ENCODE measurements at regions not wholly inside any gene's neighbourhood (a gene's known extent, or its start where the extent isn't known, plus 50 kb on each side); places are given as distances from the start of the nearest gene placed in this dataset.
"Not testable (repeated sequence)": the region's sequence is repeated elsewhere in the genome, so short reads cannot be mapped to it uniquely, and the experiment has no call there.

DNA sequence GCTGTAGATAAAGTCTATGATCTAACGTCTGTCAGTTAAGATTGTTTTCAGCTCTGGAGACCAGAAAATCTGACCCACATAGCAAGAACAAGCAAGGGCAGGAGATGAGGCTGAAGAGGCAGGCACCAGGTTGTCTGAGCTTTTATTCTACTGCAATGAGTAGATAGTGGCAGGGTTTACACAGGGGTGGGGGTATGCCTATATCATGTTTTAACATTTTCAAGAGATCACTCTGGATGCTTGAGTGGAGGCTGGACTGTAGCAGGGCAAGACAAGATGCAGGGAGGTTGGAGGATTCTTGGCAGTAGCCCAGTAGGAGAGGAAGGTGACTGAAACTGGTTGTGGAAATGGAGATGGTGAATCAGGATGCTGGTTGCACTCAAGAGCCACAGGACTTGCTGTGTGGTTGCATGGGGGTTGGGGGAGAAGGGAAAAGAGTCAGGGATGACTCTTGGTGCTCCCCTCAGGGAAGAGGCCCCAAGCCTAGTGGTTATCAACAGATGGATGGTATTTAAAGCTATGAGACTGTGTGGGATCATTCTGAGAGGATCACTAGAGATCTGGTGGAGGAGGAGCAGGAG, 143.1 kb upstream of the KCNJ18 start:
- Histone ChIP-seq H3K27ac (no peak overlapping the region), H3K4me3 (no peak overlapping the region), H3K9me3 (no peaks in the 10 kb centered on the region), H3K27me3 (no peaks in the 10 kb centered on the region), H3K36me3 (no peaks in the 10 kb centered on the region), H3K4me1 (peaks cover 0 to 5% of the 10 kb centered on the region in 2 donors)
- TF ChIP-seq, protein P1, sequence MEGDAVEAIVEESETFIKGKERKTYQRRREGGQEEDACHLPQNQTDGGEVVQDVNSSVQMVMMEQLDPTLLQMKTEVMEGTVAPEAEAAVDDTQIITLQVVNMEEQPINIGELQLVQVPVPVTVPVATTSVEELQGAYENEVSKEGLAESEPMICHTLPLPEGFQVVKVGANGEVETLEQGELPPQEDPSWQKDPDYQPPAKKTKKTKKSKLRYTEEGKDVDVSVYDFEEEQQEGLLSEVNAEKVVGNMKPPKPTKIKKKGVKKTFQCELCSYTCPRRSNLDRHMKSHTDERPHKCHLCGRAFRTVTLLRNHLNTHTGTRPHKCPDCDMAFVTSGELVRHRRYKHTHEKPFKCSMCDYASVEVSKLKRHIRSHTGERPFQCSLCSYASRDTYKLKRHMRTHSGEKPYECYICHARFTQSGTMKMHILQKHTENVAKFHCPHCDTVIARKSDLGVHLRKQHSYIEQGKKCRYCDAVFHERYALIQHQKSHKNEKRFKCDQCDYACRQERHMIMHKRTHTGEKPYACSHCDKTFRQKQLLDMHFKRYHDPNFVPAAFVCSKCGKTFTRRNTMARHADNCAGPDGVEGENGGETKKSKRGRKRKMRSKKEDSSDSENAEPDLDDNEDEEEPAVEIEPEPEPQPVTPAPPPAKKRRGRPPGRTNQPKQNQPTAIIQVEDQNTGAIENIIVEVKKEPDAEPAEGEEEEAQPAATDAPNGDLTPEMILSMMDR (IDR thresholded peaks at IDR 0.05): no peak
- no peak for TF ChIP-seq POLR2A (IDR thresholded peaks at IDR 0.05)
- no peak for DNase-seq
- intact Hi-C loops (cut with DNase I; ENCODE audit: low total_unique reads): no loop called here

DNA sequence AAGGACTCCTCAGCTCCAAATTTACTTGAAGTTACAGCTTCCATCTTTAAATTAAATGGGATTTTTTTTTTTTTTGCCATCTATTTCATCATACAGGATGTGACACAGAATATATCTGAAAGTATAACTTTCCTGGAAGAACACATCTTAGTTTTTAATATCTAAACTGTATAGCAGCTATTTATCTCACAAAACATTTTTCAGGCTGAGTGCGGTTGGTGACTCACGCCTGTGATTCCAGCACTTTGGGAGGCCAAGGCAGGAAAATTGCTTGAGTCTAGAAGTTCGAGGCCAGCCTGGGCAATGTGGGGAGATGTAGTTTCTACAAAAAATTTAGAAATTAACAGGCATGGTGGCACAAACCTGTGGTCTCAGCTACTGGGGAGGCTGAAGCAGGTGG, 142.3 kb upstream of the KCNJ18 start:
- H3K4me1 ChIP-seq; H3K9me3 ChIP-seq; H3K27ac ChIP-seq; H3K27me3 ChIP-seq; DNase-seq; H3K36me3 ChIP-seq; intact Hi-C loops (cut with DNase I; ENCODE audit: low total_unique reads): not testable (repeated sequence)
- H3K4me3 ChIP-seq: peak overlapping the region in 1 of 2 donors; percentile 67

DNA sequence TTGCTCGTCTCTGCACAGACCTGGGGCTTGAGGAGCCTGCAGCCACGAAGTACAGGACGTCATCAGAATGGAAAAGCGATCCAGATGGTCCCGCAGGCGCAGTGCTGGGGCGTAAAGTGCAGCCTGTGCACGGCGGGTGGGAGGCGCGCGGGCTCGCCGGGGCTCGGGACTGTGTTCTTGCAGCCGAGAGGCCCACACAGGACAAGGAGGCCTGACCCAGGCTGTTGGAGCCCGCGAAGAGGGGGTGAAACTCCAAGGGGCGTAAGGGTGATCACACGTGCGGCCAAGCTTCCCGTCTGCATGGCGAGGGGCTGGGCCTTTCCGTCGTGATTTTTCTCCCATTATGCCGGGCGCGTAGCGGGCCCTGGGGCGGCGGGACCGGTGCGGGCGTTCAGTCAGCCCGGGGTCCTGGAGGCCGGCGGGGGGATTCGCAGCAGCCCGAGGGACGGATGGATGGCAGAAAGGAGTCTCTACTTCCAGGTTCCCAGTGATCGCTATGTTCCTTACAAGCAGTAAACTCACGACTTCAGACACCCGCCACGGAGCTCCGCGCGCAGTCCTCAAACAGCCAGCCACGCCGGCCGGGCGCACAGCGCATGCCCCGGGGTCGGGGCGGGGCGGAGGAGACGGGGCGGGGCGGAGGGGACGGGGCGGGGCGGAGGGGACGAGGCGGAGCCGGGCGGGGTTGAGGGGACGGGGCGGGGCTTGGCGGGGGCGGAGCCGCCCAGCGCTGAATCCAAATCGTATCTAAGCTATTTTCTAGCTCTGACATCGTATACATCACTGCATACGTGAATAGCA, 141.0 kb upstream of the KCNJ18 start:
- Histone ChIP-seq H3K27ac (peak overlapping the region; percentile 87 to 91), H3K27me3 (no peaks in the 10 kb centered on the region), H3K36me3 (no peaks in the 10 kb centered on the region), H3K9me3 (no peaks in the 10 kb centered on the region), H3K4me3 (peak overlapping the region; percentile 67), H3K4me1 (peaks cover 0 to 5% of the 10 kb centered on the region in 2 donors)
- intact Hi-C loops (cut with DNase I; ENCODE audit: low total_unique reads): no loop called here
- TF ChIP-seq POLR2A (IDR thresholded peaks at IDR 0.05): peak in 1 of 2 donors; percentile 67
- TF ChIP-seq, protein P1 (IDR thresholded peaks at IDR 0.05): no peak
- DNase-seq: peak; percentile 83

DNA sequence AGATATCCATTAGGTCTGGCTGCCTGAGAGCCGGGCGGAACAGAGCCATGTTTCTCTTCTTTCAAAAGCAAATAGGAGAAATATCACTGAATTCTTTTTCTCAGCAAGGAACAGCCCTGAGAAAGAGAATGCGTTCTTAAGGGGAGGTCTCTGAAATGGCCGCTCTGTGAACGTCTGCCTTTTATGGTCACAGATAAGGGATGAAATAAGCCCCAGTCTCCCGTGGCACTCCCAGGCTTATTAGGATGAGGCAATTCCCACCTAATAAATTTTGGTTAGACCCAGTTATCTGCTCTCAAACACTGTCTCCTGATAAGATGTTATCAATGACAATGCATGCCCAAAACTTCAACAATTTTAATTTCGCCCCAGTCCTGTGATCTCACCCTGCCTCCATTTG, 133.4 kb upstream of the KCNJ18 start:
- H3K9me3 ChIP-seq; DNase-seq; H3K27me3 ChIP-seq; H3K4me3 ChIP-seq; intact Hi-C loops (cut with DNase I; ENCODE audit: low total_unique reads); H3K4me1 ChIP-seq; H3K36me3 ChIP-seq; H3K27ac ChIP-seq: not testable (repeated sequence)

DNA sequence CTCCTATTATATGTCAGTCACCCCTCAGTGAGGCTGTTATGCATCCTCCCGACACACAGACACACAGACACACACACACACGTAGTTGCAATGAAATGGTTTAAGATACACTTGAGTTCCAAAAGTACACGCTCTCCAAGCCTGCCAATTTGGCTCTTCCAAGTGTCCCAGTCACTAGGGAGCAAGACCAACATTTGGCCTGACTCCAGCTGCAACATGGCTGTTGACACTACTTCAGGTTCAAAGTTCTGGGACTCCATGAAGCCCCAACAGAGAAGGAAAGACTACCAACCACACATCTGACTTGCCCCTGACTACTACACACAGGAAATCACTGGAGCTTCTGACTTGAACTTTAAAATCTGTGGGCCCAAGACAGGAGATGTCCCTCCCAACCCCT, 128.1 kb upstream of the KCNJ18 start:
- Histone ChIP-seq H3K36me3 (no peaks in the 10 kb centered on the region), H3K27me3 (no peaks in the 10 kb centered on the region), H3K27ac (no peak overlapping the region), H3K4me1 (no peaks in the 10 kb centered on the region), H3K4me3 (no peak overlapping the region), H3K9me3 (no peaks in the 10 kb centered on the region)
- intact Hi-C loops (cut with DNase I; ENCODE audit: low total_unique reads): no loop called here
- DNase-seq: no peak
- TF ChIP-seq, protein P1 (IDR thresholded peaks at IDR 0.05): no peak
- TF ChIP-seq POLR2A (IDR thresholded peaks at IDR 0.05): no peak

DNA sequence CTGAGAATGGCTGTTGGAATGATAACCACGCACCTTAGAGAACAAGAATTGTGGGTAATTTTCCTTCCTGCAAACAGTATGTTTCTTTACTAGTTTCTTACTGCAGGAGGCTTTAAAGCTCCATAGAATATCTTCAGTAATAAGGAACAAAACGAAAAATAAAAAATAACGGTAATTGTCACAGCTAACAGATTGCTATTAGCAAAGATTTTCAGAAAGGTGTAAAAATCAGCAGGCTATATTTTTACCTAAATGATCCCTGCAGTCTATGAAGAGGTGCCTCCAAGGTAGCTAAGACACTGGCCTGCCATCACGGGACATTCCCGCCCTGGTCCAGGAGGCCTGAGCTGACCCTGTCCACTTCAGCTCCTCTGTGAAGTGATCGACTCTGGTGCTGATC, 127.6 kb upstream of the KCNJ18 start:
- H3K27me3 ChIP-seq; H3K4me1 ChIP-seq; H3K36me3 ChIP-seq; H3K9me3 ChIP-seq; intact Hi-C loops (cut with DNase I; ENCODE audit: low total_unique reads); H3K27ac ChIP-seq; DNase-seq; H3K4me3 ChIP-seq: not testable (repeated sequence)

DNA sequence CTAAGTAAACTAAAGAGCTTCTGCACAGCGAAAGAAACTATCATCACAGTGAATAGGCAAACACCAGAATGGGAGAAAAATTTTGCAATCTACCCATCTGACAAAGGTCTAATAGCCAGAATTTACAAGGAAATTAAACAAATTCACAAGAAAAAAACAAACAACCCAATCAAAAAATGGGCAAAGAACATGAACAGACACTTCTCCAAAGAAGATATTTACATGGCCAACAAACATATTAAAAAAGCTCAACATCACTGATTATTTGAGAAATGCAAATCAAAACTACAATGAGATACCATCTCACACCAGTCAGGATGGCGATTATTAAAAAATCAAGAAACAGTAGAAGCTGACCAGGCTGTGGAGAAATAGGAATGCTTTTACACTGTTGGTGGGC, 121.9 kb upstream of the KCNJ18 start:
- H3K4me3 ChIP-seq; H3K36me3 ChIP-seq; H3K4me1 ChIP-seq; H3K9me3 ChIP-seq; intact Hi-C loops (cut with DNase I; ENCODE audit: low total_unique reads); H3K27me3 ChIP-seq; DNase-seq; H3K27ac ChIP-seq: not testable (repeated sequence)

DNA sequence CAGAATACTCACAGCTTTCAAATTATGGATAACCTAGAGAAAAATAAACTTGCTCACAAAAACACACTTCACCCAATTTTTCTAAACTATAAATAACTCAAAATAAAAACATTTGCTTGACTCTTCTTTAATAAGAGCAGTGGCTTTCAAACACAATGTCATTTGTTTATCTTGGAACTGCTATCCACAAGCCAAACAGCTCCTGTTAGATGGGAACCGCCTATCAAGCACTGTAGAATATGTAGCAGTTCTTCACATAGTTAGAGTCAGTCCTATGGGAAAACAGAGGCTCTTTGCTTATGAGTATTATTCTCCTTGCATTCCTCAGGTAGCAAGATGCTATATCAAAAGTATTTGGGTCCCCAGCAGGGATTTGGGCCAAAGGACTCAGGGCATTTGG, 120.2 kb upstream of the KCNJ18 start:
- H3K4me3 ChIP-seq; DNase-seq; H3K27me3 ChIP-seq; H3K36me3 ChIP-seq; H3K4me1 ChIP-seq; intact Hi-C loops (cut with DNase I; ENCODE audit: low total_unique reads); H3K9me3 ChIP-seq; H3K27ac ChIP-seq: not testable (repeated sequence)

DNA sequence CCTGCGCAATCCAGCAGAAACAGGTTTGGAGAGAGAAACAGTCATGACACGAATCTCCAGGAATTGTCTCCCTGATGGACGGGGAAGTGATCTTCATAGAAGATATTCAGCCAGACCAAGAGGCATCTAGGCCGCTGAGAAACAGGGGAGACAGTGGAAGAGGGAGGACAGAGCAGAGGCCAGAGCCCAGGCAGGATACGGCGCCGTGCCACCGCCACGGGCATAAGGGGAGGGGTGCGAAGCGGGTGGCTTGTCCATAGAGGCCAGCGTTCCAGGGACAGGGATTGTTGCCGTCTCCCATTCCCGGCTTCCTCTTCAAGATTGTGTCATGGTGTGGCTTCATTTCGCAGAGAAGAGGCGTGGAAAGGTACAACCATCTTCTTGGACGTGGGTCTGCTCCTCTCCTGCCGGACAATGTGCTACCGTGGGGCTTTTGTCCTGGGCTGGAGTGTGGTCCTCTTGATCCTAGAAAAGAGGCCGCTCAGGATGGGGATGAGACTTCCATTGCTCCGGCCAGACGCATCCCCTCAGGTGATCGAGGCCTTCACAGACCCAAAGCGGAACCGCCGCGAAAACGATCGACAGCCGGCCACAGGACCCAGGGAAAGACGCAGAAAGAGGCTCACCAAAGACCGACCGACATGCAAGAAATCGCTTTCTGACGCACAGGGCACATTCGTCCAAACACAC, 118.9 kb upstream of the KCNJ18 start:
- DNase-seq; H3K9me3 ChIP-seq; H3K36me3 ChIP-seq; intact Hi-C loops (cut with DNase I; ENCODE audit: low total_unique reads); H3K27me3 ChIP-seq; H3K4me1 ChIP-seq; H3K27ac ChIP-seq: not testable (repeated sequence)
- peak overlapping the region in 1 of 2 donors; percentile 40 for H3K4me3 ChIP-seq

Measured in uterus (tissue), 3 donors.